Prostate gland (tissue), 2 donors: ENCODE measurements at regions not wholly inside any gene's neighbourhood (a gene's known extent, or its start where the extent isn't known, plus 50 kb on each side); places are given as distances from the start of the nearest gene placed in this dataset.

ENCODE experiments used
- POLR2A ChIP-seq: fragments of 450-650 bp; IDR thresholded peaks from one replicate; pipeline ENCODE4 v1.6.1; 2016; ENCODE audit warnings: antibody characterized with exemption, mild to moderate bottlenecking
- POLR2AphosphoS5 ChIP-seq: sonication (generic); formaldehyde crosslinking; IDR thresholded peaks from one replicate; pipeline ENCODE4 v1.6.1; 2017; ENCODE audit warnings: antibody characterized with exemption
- TF ChIP-seq, protein P1 (sequence below), 4 experiments: fragments of 200-600 bp in 2 of 4; fragments of 450-650 bp in 2 of 4; sonication (generic) in 2 of 4; IDR thresholded peaks; 1 replicate in 3 of 4; 2 replicates in 1 of 4; pipeline ENCODE4 v1.5.1; 2016 to 2019; ENCODE audit warnings: antibody characterized with exemption in 4 of 4, mild to moderate bottlenecking in 2 of 4, moderate library complexity in 2 of 4

DNA sequence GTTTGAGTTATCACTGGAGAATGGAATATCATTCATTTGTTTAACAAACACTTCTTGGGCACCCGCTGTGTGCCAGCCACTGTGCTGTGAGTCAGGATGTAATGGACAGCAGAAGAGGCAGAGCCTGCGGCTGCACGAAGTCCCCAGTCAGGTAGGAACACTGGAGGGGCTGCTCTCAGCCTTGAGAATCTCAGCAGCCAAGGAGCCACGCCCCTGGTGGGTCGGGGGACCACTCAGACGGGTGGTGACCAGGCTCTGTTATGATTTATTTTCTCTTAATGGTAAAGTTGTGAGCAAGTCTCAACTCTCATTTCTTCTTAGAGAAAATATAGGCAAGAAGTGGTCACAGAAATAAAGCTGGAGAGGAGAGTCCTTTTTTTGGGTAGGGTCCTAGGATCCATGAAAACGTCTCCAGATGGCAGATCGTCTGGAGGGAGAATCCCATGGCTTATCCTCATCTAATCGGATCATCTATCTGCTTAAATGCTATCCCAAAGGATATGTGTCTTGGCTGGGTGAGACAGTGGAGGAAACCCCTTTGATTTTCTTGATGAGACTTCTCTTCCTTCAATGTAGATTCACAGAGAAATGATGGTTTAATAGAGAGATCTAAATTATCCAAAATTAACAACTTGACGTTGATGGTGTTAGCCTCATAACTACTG is 129.1 kb upstream of the LGALSL start:
- TF ChIP-seq, protein P1, sequence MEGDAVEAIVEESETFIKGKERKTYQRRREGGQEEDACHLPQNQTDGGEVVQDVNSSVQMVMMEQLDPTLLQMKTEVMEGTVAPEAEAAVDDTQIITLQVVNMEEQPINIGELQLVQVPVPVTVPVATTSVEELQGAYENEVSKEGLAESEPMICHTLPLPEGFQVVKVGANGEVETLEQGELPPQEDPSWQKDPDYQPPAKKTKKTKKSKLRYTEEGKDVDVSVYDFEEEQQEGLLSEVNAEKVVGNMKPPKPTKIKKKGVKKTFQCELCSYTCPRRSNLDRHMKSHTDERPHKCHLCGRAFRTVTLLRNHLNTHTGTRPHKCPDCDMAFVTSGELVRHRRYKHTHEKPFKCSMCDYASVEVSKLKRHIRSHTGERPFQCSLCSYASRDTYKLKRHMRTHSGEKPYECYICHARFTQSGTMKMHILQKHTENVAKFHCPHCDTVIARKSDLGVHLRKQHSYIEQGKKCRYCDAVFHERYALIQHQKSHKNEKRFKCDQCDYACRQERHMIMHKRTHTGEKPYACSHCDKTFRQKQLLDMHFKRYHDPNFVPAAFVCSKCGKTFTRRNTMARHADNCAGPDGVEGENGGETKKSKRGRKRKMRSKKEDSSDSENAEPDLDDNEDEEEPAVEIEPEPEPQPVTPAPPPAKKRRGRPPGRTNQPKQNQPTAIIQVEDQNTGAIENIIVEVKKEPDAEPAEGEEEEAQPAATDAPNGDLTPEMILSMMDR (IDR thresholded peaks at IDR 0.05), result no peak
- TF ChIP-seq POLR2AphosphoS5, result no peak
- TF ChIP-seq POLR2A, result no peak
